HG03097 (cell line): ENCODE measurements at regions not wholly inside any gene's neighbourhood (a gene's known extent, or its start where the extent isn't known, plus 50 kb on each side); places are given as distances from the start of the nearest gene placed in this dataset.
"Not testable (repeated sequence)": the region's sequence is repeated elsewhere in the genome, so short reads cannot be mapped to it uniquely, and the experiment has no call there.

Experiments used
- ATAC-seq: cut with Tn5 transposase; IDR thresholded peaks from one replicate; pipeline ENCODE4 v1.9.1; 2021; ENCODE audit not compliant: unreplicated experiment, low FRiP score

DNA sequence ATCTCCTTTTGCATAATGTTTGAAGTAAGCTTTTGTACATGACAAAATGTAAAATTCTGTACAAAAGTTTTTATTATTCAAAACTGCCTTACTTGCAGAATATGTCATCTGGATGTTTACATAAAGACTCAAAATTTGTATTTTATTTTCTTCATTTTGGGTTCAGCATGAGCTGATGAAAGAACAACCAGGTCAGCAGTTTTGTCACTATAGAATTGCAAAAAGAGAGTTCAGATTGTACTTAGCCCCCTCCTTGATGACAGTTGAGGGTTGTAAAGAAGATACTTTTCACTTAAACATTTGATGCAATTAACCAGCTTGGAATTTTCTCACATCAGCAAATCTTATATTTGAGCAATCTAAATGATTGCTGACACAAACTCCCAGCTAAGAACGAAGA, 669.3 kb downstream of the PLA2G4A start:
- no peak for ATAC-seq

DNA sequence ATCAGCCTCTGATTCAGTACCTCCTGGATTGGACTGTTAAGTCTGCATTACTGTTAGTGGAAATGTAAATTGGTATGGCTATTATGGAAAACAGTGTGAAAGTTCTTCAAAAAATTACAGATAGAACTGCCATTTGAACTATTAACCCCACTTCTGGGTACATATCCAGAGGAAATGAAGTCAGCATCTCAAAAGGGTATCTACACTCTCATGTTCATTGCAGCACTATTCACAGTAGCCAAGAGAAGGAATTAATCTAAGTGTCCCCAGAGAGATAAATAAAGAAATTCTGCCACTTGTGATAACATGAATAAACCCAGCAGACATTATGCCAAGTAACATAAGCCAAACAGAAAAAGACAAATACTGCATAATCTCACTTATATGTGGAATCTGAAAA, 676.0 kb downstream of the PLA2G4A start:
- ATAC-seq = no peak

DNA sequence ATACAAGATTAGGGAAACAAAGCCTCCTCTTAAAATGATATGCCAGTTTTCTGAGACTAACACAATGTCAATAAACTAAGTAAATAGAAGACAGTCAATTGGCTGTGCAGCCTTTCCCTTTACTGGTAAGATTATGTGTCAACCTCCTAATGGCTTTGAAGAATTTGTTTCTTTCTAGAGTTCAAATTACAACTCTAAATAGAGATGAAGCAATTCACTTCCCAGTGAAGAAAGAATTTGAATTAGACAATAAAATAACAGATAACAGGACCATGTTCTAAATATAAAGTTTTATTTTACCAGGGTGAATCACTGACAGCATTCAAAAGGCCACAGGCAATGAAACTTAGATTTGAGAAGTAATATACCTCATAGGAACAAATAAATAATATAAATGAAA, 680.3 kb downstream of the PLA2G4A start:
- no peak for ATAC-seq

DNA sequence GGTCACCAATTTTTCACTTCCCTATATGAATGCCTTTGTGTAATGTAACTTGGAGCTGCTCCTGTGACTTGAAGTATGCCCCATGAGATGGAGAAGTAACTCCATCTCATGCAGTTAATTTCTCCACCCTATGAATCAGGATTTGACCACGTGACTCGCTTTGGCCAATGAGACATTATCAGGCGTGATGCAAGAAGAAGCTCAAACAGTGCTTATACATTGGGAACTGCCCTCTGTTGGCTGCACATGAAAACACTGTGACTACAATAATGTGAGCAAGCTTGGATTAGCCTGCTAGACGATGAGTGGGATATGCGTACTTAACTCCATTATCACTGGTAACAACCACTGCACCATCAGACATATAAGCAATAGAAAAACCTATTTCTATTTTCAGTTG, 684.4 kb downstream of the PLA2G4A start:
- no peak for ATAC-seq

DNA sequence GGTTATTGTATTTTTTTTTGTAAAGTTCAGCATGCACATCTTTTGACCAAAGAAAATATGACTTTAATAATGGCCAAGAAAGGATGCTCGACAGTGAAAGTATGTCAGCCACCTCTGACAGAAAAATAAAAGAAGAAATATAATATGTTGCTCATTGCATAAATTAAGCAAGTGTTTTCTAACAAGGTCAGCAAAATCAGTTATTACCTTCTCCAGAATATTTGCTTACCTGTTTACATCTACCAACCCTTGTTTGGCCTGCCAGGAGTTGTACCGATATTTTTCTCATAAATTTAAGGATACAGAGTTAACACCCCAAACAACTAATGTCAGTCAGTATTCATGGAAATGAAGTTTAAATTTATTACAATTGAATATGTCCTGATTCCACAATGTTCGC, 685.4 kb downstream of the PLA2G4A start:
- no peak for ATAC-seq

DNA sequence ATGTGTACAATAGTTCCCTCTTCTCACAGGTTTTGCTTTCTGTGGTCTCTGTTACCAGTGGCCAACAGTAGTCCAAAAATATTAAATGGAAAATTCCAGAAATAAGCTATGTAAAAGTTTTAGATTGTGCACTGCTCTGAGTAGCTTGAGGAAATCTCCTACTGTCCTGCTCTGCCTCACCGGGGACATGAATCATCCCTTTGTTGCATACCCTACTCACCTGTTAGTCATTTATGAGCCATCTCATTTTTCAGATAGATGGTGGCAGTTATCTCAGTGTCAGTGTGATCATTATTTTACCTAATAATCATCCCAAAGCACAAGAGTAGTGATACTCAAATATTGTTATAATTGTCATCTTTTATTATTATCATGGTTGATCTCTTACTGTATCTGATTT, 688.1 kb downstream of the PLA2G4A start:
- ATAC-seq = no peak

DNA sequence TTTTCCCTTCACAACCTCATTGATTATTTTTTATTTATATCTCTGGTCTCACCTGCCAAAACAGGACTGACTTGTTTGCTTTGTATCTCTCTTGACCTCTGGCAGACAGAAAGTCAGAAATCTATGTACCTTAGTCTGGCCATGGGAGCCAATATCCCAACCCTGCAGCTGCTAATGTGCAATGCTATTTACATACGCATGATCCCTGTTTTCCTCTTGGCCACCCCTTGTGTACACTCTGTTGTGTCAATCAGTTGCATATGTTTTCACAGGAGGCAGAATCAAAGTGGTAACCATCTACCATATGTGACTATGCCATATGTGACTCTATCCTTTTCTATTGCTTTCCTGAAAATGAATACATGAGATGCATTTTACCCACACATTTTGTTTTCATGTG, 688.8 kb downstream of the PLA2G4A start:
- ATAC-seq = no peak

DNA sequence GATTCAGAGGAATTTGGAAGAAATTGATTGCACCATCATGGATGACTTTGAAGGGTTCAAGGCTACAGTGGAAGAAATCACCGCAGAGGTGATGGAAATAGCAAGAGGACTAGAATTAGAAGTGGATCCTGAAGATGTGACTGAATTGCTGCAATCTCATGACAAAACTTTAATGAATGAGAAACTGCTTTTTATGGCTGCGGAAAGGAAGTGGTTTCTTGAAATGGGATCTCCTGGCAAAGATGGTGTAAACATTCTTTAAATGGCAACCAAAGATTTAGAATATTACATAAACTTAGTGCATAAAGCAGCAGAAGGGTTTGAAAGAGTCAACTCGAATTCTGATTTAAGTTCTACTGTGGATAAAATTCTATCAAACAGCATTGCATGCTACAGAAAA, 698.6 kb downstream of the PLA2G4A start:
- ATAC-seq = no peak

DNA sequence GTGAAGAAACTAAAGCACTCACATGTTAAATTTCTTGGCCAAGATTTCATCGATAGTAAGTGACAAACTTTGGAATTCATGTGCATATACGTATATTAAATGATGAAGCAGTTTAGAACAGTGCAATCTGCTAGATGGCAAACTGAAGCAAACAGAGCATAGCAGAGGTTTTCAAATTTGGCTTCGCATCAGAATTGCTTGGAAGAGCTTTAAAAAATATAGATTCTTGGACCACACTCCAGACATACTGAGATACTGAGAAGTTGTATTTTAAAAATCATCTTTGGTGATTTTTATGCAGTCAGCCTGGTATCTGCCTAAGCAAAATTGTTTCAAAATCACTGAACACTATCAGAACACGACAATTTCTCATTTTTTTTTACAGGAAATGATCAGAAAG, 709.2 kb downstream of the PLA2G4A start:
- ATAC-seq = no peak

DNA sequence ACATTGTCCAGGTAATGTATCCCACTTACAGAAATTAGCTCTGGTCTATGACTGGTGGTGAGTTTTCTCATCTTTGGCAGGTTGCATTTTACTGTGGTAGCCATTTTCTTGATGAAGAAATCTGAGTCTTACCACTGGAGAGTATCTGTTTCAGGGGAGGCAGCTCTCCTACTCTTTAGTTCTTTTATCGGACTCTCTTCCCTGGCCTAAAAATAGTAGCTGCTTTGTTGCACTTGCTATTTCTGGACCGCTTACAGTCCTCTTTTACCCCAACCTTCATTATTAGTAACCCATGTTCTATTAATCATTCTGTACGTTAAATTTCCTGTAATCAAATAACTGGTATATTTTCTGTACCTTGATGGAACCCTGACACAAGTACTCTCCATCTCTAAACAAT, 720.8 kb downstream of the PLA2G4A start:
- no peak for ATAC-seq

DNA sequence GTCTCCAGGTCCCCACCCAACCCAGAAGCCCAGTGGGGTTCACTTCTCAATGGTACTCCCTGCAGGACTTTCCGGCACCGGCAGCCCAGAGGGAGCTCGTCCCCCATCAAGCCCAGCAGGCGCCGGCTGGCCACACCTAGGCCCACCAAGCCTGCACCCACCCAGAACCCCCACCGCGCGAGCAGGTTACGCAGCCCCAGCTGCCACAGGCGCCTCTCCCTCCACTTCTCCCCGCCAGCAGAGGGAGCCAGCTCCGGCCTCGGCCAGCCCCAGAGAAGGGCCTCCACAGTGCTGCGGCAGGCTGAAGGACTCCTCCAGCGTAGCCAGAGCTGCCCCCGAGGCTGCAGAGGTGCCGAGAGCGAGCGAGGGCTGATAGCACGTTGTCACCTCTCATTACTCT, 722.3 kb downstream of the PLA2G4A start:
- ATAC-seq = no peak

DNA sequence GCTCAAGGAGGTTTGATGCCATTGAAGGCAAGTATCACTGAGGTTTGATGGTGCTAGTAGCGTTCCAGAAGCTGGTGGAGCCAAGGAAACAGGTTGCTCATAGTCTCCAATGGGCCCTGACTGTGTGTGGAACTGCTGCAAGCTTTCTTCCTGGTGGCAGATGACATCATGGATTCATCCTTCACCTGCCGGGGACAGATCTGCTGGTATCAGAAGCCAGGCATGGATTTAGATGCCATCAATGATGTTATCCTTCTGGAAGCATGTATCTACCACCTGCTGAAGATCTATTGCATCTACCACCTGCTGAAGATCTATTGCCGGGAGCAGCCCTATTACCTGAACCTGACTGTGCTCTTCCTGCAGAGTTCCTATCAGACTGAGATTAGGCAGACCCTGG, 734.4 kb downstream of the PLA2G4A start:
- ATAC-seq = no peak

DNA sequence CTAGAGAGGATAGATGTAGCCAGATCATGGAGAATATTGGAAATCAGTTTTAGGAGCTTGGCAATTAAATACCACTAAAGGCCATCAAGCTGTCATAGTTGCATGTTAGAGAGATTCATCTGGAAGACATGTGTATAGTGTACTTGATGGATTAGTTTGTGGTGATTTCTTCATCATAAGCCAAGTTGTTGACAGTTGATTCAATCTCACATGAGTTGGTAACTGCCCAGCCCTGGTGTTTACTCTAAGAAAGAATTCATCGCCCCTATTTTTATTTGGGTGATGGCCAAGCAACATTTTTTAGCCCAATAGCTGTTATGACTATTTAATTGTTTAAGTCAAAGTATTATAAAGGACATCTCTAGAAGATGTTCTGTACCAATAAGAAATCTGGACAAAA, 737.6 kb downstream of the PLA2G4A start:
- ATAC-seq = no peak

DNA sequence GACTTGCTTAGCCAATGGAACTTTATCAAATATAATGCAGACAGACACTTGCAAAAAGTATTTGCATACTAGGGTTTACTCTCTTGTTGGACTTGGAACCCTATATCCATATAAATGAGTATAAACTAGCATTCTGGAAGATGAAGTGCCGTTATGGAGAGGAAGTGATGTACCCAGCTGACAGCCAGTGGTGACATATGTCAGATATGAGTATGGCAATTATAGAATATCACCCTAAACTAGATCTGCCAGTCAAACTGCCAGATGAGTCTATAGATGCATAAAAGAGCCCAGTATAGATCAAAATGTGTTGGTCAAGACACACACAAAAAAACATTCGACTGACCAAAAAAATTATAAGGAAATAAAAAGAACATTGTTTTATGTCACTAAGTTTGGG, 739.3 kb downstream of the PLA2G4A start:
- no peak for ATAC-seq

DNA sequence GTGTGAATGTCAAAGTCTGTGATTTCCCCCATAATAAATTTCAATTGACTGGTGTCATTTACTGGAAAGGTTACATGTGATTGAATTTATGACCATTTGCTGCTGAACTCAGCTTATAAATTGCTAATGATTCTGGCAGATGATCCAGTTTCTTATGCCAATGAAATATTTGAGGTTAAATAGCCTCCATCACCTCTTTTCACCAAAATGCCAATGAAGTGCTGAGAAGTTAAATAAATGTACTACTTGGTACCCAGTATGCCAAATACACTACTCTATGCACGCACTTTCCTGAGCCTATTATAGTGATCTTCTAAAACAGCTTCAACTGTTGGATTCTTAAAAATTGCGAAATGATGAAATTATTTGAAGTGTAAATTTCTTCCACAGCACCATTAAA, 741.4 kb downstream of the PLA2G4A start:
- no peak for ATAC-seq

DNA sequence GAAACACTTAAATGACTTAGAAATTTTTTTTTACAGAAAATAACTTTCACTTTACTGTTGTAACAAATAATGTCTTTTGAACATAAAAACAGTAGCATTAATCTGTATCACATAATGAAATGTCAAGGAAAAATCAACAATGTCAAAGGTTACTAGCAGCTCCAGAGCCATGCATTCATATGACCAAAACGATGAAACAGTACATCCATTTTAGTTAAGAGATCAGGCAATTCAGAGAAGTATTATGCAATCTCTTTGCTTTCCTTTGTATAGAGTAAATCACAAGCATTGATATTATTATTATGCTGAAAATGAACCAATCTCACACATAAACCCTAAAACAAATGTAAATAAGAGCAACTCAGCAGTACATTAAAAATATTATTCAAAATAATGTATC, 748.9 kb downstream of the PLA2G4A start:
- no peak for ATAC-seq

DNA sequence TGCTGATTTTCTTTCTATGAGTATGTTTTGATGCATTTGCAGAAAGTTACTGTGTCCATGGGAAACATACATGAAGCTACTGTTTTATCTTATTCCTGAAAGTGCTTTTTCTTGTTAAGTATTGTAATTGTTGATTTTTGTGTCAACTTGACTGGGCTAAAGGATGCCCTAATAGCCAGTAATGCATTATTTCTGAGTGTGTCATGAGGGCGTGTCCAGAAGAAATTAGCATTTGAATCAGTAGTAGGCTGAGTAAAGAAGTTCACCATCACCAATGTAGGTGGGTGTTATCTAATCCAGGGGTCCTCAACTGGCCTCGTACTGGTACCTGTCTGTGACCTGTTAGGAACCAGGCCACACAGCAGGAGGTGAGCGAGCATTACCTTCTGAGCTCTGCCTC, 760.2 kb downstream of the PLA2G4A start:
- no peak for ATAC-seq

DNA sequence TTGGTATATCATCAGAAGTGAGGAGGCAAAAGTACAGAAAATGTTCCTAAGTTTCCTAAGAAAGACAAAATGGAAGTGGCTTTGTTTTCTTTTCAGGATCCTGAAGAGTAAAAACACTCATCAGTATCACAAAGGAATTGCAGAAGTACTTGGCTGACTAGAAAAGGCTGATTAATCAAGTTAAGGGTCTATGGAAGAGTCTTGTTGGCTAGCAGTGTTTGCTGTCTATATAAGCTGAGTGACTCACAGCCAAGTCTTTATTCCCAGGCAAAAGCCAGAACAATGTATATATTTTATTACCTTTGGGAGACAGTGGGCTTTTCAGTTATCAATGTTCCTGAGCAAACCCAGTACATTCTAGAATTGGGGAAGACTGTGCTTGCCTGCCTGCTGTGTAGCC, 777.0 kb downstream of the PLA2G4A start:
- no peak for ATAC-seq

DNA sequence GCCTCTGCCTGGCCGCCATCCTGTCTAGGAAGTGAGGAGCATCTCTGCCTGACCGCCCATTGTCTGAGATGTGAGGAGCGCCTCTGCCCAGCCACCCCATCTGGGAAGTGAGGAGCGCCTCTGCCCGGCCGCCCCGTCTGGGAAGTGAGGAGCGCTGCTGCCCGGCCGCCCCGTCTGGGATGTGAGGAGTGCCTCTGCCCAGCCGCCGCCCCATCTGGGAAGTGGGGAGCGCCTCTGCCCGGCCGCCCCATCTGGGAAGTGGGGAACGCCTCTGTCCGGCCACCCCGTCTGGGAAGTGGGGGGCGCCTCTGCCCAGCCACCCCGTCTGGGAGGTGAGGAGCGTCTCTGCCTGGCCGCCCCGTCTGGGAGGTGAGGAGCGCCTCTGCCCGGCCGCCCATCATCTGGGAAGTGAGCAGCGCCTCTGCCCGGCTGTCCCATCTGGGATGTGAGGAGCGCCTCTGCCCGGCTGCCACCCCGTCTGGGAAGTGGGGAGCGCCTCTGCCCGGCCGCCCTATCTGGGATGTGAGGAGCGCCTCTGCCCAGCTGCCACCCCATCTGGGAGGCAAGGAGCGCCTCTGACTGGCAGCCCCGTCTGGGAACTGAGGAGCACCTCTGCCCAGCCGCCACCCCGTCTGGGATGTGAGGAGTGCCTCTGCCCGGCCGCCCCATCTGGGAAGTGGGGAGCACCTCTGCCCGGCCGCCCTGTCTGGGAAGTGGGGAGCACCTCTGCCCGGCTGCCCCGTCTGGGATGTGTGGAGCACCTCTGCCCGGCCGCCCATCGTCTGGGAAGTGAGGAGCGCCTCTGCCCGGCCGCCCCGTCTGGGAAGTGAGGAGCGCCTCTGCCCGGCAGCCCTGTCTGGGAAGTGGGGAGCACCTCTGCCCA, 787.3 kb downstream of the PLA2G4A start:
- not testable (repeated sequence) for ATAC-seq

DNA sequence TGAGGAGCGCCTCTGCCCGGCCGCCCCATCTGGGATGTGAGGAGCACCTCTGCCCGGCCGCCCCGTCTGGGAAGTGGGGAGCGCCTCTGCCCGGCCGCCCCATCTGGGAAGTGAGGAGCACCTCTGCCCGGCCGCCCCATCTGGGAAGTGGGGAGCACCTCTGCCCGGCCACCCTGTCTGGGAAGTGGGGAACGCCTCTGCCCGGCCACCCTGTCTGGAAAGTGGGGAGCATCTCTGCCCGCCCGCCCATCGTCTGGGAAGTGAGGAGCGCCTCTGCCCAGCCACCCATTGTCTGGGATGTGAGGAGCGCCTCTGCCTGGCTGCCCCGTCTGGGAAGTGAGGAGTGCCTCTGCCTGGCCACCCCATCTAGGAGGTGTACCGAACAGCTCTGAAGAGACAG, 788.1 kb downstream of the PLA2G4A start:
- ATAC-seq = not testable (repeated sequence)

DNA sequence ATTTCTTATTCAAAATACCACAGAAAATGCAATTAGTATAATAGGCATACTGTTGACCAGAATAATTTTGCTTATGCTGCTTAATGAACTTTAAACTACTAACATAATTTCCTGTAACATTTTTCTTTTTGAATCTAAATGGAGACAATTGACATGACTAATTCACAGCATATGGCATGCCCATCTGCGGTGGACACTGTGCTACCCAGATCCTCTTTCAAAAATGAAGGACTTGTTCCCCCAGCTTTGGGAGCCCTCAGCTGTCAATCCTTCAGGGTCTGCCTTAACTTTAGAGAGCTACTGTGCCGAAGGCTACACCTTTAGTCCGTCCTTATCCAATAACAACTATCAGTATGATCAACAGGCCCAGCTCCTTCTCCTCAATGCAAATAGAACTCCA, 789.0 kb downstream of the PLA2G4A start:
- ATAC-seq = no peak

DNA sequence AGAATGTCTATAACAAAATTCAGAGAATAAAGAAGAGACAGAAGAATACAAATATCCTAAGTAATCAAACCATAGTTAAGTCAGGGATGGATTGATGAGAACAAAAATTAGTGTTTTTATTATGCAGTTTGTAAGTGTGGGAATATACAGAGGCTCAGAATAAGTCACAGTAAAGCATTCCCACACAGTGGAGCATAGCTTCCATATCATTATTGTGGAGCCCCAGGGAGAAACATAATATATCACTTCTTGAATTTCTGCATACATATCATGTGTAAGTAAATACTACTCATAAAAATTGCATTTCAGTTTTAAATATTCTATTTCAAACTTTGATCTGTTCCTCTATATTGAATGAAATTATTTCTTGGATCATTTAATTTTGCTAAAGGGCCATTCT, 790.4 kb downstream of the PLA2G4A start:
- ATAC-seq = no peak

DNA sequence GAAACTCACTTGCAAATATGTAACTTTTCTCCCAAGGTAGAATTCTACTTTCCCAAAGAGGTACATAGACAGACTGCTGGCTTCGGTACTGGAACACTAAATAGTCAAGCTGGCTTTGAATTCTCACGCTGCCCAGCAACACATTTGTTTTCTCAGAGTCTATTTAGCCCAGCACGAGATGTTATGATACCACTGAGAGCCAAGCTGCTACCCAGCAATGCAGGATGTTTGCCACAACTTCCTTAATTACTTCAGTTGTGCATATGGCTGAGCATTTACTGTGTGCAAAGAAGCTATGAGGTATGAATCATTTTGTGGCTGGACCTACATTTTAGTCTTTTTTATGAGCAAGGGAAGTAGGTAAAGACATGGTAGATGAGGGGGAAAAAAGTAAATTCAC, 793.2 kb downstream of the PLA2G4A start:
- ATAC-seq = no peak
